GM12865 (cell line): ENCODE measurements at regions not wholly inside any gene's neighbourhood (a gene's known extent, or its start where the extent isn't known, plus 50 kb on each side); places are given as distances from the start of the nearest gene placed in this dataset.
"Not testable (repeated sequence)": the region's sequence is repeated elsewhere in the genome, so short reads cannot be mapped to it uniquely, and the experiment has no call there.

Source experiments
- DNase-seq: peaks from one replicate; pipeline ENCODE4 v3.0.0; 2010; ENCODE audit warnings: low read depth
- H3K4me3 ChIP-seq: 2 replicates; pipeline ENCODE4 v1.5.1; 2011; ENCODE audit warnings: mild to moderate bottlenecking, low read depth, low read length, control low read depth
- TF ChIP-seq, protein P1 (sequence below): IDR thresholded peaks from 2 replicates; pipeline ENCODE4 v1.5.1; 2011; ENCODE audit warnings: low read length, control low read depth, low read depth, inconsistent platforms; ENCODE audit not compliant: insufficient read depth; ENCODE audit errors: missing control alignments

DNA sequence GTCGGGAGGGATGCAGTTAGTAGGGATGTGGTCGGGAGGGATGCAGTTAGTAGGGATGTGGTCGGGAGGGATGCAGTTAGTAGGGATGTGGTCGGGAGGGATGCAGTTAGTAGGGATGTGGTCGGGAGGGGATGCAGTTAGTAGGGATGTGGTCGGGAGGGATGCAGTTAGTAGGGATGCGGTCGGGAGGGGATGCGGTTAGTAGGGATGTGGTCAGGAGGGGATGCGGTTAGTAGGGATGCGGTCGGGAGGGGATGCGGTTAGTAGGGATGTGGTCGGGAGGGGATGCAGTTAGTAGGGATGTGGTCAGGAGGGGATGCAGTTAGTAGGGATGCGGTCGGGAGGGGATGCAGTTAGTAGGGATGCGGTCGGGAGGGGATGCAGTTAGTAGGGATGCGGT is 96.2 kb downstream of the BDH1 start:
- not testable (repeated sequence) for H3K4me3 ChIP-seq, DNase-seq

- H3K4me3 ChIP-seq: no peak overlapping the region
- no peak for DNase-seq
- TF ChIP-seq, protein P1, sequence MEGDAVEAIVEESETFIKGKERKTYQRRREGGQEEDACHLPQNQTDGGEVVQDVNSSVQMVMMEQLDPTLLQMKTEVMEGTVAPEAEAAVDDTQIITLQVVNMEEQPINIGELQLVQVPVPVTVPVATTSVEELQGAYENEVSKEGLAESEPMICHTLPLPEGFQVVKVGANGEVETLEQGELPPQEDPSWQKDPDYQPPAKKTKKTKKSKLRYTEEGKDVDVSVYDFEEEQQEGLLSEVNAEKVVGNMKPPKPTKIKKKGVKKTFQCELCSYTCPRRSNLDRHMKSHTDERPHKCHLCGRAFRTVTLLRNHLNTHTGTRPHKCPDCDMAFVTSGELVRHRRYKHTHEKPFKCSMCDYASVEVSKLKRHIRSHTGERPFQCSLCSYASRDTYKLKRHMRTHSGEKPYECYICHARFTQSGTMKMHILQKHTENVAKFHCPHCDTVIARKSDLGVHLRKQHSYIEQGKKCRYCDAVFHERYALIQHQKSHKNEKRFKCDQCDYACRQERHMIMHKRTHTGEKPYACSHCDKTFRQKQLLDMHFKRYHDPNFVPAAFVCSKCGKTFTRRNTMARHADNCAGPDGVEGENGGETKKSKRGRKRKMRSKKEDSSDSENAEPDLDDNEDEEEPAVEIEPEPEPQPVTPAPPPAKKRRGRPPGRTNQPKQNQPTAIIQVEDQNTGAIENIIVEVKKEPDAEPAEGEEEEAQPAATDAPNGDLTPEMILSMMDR: no peak
These were observed 96.8 kb downstream of the BDH1 start for GRCh38 chr3:197458906-197459470.

DNA sequence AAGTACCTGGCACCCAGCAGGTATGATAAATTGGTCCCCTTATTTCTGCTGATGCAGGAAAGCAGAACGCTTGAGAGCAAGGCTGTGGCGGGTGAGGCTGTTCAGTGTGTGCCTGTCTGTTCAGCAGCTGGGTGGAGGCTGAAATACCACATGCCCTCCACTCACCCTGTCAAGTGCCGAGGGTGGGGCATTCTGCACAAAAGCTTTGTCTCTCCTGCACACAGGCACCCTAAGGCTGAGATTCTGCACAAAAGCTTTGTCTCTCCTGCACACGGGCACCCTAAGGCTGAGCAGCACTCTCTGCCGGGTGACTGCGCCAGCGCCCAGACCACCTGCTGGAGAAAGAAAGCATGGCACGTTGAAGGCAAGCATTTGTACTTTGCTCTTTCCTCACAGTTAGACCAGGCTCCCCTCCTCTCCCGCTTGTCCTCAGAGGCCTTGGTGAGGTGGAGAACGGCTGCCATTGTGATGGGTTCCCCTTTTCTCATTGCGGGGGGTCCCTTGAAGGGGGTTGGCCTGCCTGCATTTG is 97.5 kb downstream of the BDH1 start:
- DNase-seq: peak; percentile 16
- TF ChIP-seq, protein P1: peak; percentile 19
- no peak overlapping the region for H3K4me3 ChIP-seq

DNA sequence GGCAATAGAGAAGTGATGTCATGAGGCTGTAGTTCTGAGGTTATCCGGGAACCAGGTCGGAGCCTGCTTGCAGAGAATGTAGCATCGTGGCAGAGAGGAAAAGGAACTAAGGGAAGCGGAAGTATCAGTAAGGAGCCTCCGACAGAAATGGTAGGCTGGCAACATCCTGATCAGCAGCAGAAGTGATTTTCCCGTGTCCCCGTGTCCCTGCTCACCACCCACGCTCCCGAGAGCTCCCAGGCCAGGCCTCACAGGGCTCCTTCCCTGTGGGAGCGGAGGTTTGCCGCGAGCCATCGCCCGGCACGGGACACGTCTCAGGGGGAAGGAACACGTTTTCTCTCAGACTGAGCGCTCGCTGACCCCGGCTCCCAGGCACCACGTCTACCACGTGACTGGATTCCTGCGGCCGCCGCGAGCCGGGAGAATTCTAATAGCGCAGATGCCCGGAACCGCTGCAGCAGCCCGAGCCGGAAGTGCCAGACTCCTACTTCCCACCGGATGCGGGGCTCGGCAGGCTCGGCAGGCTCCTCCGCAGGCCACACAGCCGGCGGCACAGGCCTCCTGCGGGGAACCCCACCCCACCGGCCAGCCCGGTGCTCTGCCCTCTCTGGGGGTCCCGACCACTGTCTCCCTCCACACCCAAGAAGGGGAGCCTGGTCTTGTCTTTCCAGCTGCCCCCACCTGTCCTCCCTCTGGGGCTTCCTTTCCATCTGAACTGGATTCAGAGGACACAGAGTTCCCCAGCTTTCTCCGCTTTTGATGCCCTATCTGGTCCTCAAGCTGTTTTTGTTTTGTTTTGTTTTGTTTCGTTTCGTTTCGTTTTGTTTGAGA is 99.3 kb downstream of the BDH1 start:
- peak; percentile 83 for DNase-seq
- H3K4me3 ChIP-seq: peak overlapping the region; percentile 75
- TF ChIP-seq, protein P1: no peak

DNA sequence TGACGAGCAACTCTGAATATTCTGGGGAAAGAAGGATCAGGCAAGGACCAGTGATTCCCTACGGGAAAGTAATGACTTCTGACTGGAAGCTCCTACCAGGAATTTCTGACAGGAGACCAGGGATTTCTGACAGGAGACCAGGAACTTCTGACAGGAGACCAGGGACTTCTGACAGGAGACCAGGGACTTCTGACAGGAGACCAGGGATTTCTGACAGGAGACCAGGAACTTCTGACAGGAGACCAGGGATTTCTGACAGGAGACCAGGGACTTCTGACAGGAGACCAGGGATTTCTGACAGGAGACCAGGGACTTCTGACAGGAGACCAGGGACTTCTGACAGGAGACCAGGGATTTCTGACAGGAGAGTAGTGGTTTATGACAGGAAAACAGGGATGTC is 100.9 kb downstream of the BDH1 start:
- H3K4me3 ChIP-seq, DNase-seq: not testable (repeated sequence)

- no peak overlapping the region for H3K4me3 ChIP-seq
- TF ChIP-seq, protein P1: peak; percentile 56
- DNase-seq: peak; percentile 68
These were observed 101.8 kb downstream of the BDH1 start for GRCh38 chr3:197454014-197454413.

- DNase-seq: no peak
- TF ChIP-seq, protein P1: no peak
- no peak overlapping the region for H3K4me3 ChIP-seq
These were observed 105.0 kb downstream of the BDH1 start for GRCh38 chr3:197450810-197451209.

- TF ChIP-seq, protein P1: no peak
- no peak for DNase-seq
- no peak overlapping the region for H3K4me3 ChIP-seq
These were observed 105.5 kb downstream of the BDH1 start for GRCh38 chr3:197450308-197450707.

GRCh38 chr3:197449181-197449580 is 106.6 kb downstream of the BDH1 start:
- H3K4me3 ChIP-seq, DNase-seq: not testable (repeated sequence)

- not testable (repeated sequence) for DNase-seq, H3K4me3 ChIP-seq
These were observed 108.0 kb downstream of the BDH1 start for GRCh38 chr3:197447781-197448180.
